BLaER1 treated with 17β-estradiol and CSF1 and Interleukin-3, amounts not matched to agents 10 nM and 100 nM (cell line): ENCODE measurements at regions not wholly inside any gene's neighbourhood (a gene's known extent, or its start where the extent isn't known, plus 50 kb on each side); places are given as distances from the start of the nearest gene placed in this dataset.
"Not testable (repeated sequence)": the region's sequence is repeated elsewhere in the genome, so short reads cannot be mapped to it uniquely, and the experiment has no call there.

Experiments
- H3K27ac ChIP-seq, 11 experiments: shearing (Covaris generic); formaldehyde crosslinking; 2 replicates each; pipeline ENCODE4 v1.8.1; 2022
- H3K27me3 ChIP-seq, 11 experiments: shearing (Covaris generic); formaldehyde crosslinking; 2 replicates each; pipeline ENCODE4 v1.8.1; 2022
- H3K36me3 ChIP-seq, 11 experiments: shearing (Covaris generic); formaldehyde crosslinking; 2 replicates each; pipeline ENCODE4 v1.8.1; 2022
- H3K4me1 ChIP-seq, 10 experiments: shearing (Covaris generic); formaldehyde crosslinking; 2 replicates each; pipeline ENCODE4 v1.8.1; 2022
- H3K4me2 ChIP-seq, 11 experiments: shearing (Covaris generic); formaldehyde crosslinking; 2 replicates each; pipeline ENCODE4 v1.8.1; 2022
- H3K4me3 ChIP-seq, 10 experiments: shearing (Covaris generic); formaldehyde crosslinking; 2 replicates each; pipeline ENCODE4 v1.8.1; 2022
- H3K9ac ChIP-seq, 11 experiments: shearing (Covaris generic); formaldehyde crosslinking; 2 replicates each; pipeline ENCODE4 v1.8.1; 2022
- H3K9me3 ChIP-seq, 11 experiments: shearing (Covaris generic); formaldehyde crosslinking; replicated peaks in 1 of 11; 2 replicates each; pipeline ENCODE4 v1.8.1; 2022
- H4K20me1 ChIP-seq, 11 experiments: shearing (Covaris generic); formaldehyde crosslinking; 2 replicates each; pipeline ENCODE4 v1.8.1; 2022
- Cebpa-rat ChIP-seq, 11 experiments: shearing (Covaris generic); IDR thresholded peaks; 2 replicates each; pipeline ENCODE4 v1.8.1; 2022

DNA sequence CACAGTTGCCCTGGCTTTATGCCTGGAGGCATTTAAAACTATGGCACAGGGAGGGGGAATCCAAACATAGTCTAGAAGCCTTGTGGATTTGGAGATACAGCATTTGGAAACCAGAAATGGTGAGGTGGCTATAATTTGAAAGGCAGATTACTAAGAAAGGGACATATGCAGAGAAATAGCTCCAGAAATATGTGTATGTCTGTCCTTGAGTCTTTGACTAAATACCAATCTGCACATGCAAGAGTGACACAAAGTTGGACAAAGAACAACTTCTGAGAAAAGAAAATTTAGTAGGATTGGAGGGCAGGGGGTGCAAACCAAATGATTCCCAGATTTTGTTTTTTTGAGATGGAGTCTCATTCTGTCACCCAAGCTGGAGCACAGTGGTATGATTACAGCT lies 229.6 kb downstream of the TMEM26 start:
- Histone ChIP-seq H3K9ac (no peak overlapping the region), H3K4me2 (no peak overlapping the region), H3K27ac (no peak overlapping the region), H3K9me3 (peaks cover 3 to 28% (median 13%) of the 10 kb centered on the region in 11 experiments; a peak in 14 of 22 replicates), H3K4me3 (no peak overlapping the region), H3K36me3 (no peaks in the 10 kb centered on the region), H3K4me1 (no peaks in the 10 kb centered on the region), H4K20me1 (no peaks in the 10 kb centered on the region), H3K27me3 (no peaks in the 10 kb centered on the region)
- no peak for TF ChIP-seq Cebpa-rat (IDR thresholded peaks at IDR 0.05)

DNA sequence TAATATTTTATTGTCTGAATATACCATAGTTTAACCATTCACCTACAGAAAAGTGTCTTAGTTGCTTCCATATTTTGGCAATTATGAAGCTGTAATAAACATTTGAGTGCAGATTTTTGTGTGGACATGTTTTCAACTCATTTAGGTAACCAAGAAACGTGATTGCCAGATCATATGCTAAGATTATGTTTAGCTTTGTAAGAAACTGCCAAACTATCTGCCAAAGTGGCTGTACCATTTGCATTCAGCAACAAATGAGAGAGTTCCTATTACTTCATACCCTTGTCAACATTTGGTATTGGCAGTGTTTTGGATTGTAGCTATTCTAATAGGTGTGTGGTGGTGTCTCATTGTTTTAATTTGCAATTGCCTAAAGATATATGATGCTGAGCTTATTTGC lies 233.5 kb downstream of the TMEM26 start:
- Histone ChIP-seq H3K4me2 (no peak overlapping the region), H3K27me3 (no peaks in the 10 kb centered on the region)

DNA sequence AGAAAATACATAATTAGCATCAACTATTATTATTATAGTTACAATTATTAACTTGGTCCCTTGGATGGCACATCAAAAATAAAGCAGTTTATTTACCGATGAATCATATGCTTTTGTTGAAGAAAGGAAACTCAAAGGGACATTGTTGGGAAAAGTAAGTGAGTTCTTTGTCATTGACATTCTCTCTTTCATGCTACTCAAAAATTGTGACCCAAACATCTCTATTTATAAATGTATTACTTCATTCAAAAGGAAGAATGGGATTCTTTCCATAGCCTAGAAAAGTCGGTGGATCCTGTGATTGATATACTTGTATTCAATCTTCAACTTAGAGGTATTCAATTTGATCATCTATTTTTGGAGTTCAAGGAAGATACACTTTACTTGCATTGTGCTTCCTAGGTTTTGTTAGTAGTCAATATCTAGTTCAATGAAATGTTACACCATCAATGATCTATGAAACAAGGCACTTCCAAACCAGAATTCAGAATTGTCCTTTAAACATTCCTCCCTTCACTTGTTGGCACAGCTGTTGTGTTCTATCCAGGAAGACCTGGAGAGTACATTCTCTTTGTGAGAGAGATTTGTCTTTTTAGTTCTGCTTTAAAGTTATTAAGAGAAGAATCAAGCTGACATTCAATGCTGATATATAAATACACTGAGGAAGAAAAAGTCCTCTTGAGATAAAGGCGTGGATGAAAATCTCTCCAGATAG lies 235.2 kb downstream of the TMEM26 start:
- H3K4me3 ChIP-seq = no peak overlapping the region
- H3K4me2 ChIP-seq = no peak overlapping the region
- TF ChIP-seq Cebpa-rat (IDR thresholded peaks at IDR 0.05) = no peak
- H3K9me3 ChIP-seq = no peaks in the 10 kb centered on the region
- no peak overlapping the region for H3K27ac ChIP-seq
- no peaks in the 10 kb centered on the region for H3K4me1 ChIP-seq
- H3K36me3 ChIP-seq = no peaks in the 10 kb centered on the region
- no peaks in the 10 kb centered on the region for H3K27me3 ChIP-seq
- H4K20me1 ChIP-seq = no peaks in the 10 kb centered on the region
- no peak overlapping the region for H3K9ac ChIP-seq

More for the DNA sequence above, 233.5 kb downstream of the TMEM26 start:
- Histone ChIP-seq H3K36me3 (no peaks in the 10 kb centered on the region), H3K27ac (no peak overlapping the region), H3K9me3 (peaks cover 0 to 7% (median 0%) of the 10 kb centered on the region in 11 experiments; a peak in 2 of 22 replicates), H3K9ac (no peak overlapping the region), H3K4me3 (no peak overlapping the region), H4K20me1 (no peaks in the 10 kb centered on the region), H3K4me1 (no peaks in the 10 kb centered on the region)
- TF ChIP-seq Cebpa-rat (IDR thresholded peaks at IDR 0.05) = no peak

DNA sequence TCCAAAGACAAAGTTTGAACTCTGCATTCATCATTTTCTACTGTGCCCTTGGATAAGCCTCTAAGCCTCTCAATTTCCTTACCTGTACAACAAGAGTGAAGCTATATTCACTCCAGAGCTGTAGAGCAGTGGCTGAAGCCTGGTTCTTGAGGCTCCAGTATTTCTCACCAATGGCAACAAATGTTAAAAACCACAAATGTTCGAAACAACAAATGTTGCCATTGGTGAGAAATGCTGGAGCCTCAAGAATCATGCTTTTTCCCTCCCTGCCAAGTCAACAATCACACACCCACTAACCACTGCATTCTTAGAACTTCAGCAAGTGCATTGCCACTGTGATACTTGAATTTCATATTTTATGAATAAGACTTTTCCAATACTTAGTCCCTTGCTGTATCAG lies 237.9 kb downstream of the TMEM26 start:
- no peaks in the 10 kb centered on the region for H4K20me1 ChIP-seq
- H3K4me2 ChIP-seq = no peak overlapping the region
- H3K9ac ChIP-seq = no peak overlapping the region
- TF ChIP-seq Cebpa-rat (IDR thresholded peaks at IDR 0.05) = no peak
- no peaks in the 10 kb centered on the region for H3K36me3 ChIP-seq
- no peaks in the 10 kb centered on the region for H3K4me1 ChIP-seq
- no peaks in the 10 kb centered on the region for H3K9me3 ChIP-seq
- no peak overlapping the region for H3K4me3 ChIP-seq
- H3K27me3 ChIP-seq = no peaks in the 10 kb centered on the region
- H3K27ac ChIP-seq = no peak overlapping the region

DNA sequence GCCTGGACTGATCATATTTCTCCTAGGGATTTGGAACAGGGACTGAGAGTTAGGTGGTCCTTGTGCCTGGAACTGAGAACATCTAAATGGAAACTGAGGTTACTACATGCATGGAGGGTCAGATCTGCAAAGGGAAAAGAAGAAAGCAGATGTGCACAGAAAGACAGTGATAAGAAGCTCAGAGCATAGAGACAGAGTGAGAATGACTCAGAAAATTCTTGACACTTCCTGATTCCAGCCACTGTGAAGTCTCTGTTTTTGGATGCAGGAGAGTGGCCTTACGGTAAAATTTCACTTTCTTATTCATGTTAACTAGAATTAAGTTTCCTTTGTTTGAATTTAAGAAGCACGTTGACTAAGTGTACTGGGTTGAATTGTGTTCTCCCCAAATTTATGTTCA lies 241.7 kb downstream of the TMEM26 start:
- no peaks in the 10 kb centered on the region for H4K20me1 ChIP-seq
- no peak overlapping the region for H3K4me2 ChIP-seq
- no peaks in the 10 kb centered on the region for H3K9me3 ChIP-seq
- H3K9ac ChIP-seq = no peak overlapping the region
- no peak overlapping the region for H3K4me3 ChIP-seq
- no peaks in the 10 kb centered on the region for H3K4me1 ChIP-seq
- H3K27me3 ChIP-seq = no peaks in the 10 kb centered on the region
- no peaks in the 10 kb centered on the region for H3K36me3 ChIP-seq
- H3K27ac ChIP-seq = no peak overlapping the region
- TF ChIP-seq Cebpa-rat (IDR thresholded peaks at IDR 0.05) = no peak

DNA sequence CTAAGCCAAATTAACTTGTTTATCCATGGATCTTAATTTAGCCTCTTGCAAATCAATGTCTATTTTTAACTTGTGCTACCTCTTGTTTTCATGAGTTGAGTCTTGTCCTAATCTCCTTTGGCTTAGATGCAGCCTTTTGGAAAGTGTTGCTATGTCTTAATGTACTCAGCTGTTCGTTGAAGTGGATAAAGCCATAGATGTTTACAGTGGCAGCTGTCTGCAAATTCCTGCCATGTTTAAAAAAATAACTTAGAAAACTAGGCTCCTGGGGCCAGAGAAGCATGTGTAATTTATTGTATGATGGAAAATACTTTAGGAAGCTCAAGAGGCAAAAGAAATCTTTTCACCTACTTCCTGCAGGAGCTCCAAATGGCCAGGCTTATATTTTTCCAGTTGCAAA lies 253.1 kb upstream of the RHOBTB1 start:
- H3K4me1 ChIP-seq = no peaks in the 10 kb centered on the region
- H3K27me3 ChIP-seq = no peaks in the 10 kb centered on the region
- H3K4me3 ChIP-seq = no peak overlapping the region
- H3K27ac ChIP-seq = no peak overlapping the region
- no peaks in the 10 kb centered on the region; a peak in 1 of 22 replicates for H3K36me3 ChIP-seq
- no peaks in the 10 kb centered on the region for H4K20me1 ChIP-seq
- no peak overlapping the region for H3K9ac ChIP-seq
- H3K9me3 ChIP-seq = peaks cover 15 to 19% (median 16%) of the 10 kb centered on the region in 11 experiments
- no peak overlapping the region for H3K4me2 ChIP-seq
- no peak for TF ChIP-seq Cebpa-rat (IDR thresholded peaks at IDR 0.05)

DNA sequence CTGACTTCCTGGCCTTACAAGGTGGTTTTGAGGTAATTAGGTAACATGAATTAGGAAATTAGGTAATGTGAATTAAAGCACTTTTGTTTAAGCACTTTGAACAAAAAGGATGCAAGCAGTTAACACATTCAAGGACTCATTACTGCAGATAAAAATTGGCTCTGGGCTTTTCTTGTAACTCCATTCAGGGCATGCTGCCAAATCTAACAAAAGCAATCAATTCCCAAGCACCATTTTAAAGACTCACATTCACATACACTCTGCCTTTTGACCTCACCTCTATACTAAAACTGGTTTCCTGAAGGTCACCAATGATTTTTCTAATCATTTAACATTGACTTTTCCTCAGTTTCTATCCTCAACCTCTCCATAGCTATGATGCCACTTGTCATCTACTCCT lies 251.2 kb upstream of the RHOBTB1 start:
- Histone ChIP-seq H4K20me1 (no peaks in the 10 kb centered on the region), H3K4me2 (no peak overlapping the region), H3K27ac (no peak overlapping the region), H3K9ac (no peak overlapping the region), H3K4me1 (no peaks in the 10 kb centered on the region), H3K36me3 (no peaks in the 10 kb centered on the region; a peak in 1 of 22 replicates), H3K9me3 (peaks cover 20 to 32% (median 24%) of the 10 kb centered on the region in 11 experiments), H3K27me3 (no peaks in the 10 kb centered on the region), H3K4me3 (no peak overlapping the region)
- TF ChIP-seq Cebpa-rat (IDR thresholded peaks at IDR 0.05) = no peak

DNA sequence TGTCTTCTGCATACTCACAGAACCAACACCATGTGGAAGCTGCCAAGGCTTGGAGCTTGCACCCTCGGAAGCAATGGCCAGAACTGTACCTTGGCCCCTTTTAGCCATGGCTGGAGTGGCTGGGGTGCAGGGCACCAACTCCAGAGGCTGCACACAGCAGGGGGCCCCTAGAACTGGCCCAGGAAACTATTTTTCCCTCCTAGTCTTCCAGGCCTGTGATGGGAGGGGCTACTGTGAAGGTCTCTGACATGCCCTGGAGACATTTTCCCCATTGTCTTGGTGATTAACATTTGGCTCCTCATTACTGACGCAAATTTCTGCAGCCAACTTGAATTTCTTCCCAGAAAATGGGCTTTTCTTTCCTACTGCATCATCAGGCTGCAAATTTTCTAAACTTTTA lies 248.6 kb upstream of the RHOBTB1 start:
- not testable (repeated sequence) for H4K20me1 ChIP-seq
- H3K9me3 ChIP-seq = peaks cover 20 to 32% (median 24%) of the 10 kb centered on the region in 11 experiments

DNA sequence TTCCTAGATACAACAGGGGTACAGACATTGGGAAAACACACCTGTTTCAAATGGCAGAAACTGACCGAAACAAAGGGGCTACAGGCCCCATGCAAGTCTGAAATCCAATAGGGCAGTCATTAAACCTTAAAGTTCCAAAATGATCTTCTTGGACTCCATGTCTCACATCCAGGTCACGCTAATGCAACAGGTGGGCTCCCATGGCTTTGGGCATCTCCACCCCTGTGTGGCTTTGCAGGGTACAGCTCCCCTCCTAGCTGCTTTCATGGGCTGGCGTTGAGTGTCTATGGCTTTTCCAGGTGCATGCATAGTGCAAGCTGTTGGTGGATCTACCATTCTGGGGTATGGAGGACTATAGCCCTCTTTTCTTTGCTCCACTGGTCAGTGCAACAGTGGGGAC lies 248.1 kb upstream of the RHOBTB1 start:
- peaks cover 20 to 32% (median 24%) of the 10 kb centered on the region in 11 experiments for H3K9me3 ChIP-seq
- no peak overlapping the region for H3K9ac ChIP-seq
- no peaks in the 10 kb centered on the region for H3K4me1 ChIP-seq
- no peak overlapping the region for H3K27ac ChIP-seq
- H3K36me3 ChIP-seq = no peaks in the 10 kb centered on the region; a peak in 1 of 22 replicates
- no peak overlapping the region for H3K4me2 ChIP-seq
- no peak for TF ChIP-seq Cebpa-rat (IDR thresholded peaks at IDR 0.05)
- no peaks in the 10 kb centered on the region for H4K20me1 ChIP-seq
- H3K4me3 ChIP-seq = no peak overlapping the region
- no peaks in the 10 kb centered on the region for H3K27me3 ChIP-seq

More for the DNA sequence above, 248.6 kb upstream of the RHOBTB1 start:
- H3K4me1 ChIP-seq, H3K9ac ChIP-seq, H3K4me2 ChIP-seq, H3K27ac ChIP-seq, H3K36me3 ChIP-seq, H3K4me3 ChIP-seq, H3K27me3 ChIP-seq: not testable (repeated sequence)

DNA sequence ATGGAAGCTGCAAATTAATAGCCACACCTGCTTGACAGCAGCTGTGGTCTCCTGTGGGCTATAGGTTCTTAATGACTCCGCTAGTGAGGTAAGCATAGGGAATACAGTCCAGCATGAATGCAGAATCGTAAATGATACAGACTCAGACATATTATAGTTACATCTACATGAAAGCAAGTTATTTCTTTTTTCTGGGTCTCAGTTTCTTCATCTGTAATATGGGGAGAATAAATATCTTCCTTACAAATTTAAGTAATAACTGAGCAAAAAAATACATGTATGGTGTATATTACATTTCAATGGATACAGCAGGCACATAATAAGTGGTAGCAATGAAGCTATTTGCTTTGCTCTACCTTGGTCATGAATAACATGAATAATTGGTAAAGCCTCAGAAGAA lies 245.9 kb upstream of the RHOBTB1 start:
- no peaks in the 10 kb centered on the region for H3K4me1 ChIP-seq
- H4K20me1 ChIP-seq = no peaks in the 10 kb centered on the region
- no peaks in the 10 kb centered on the region; a peak in 1 of 22 replicates for H3K36me3 ChIP-seq
- H3K4me3 ChIP-seq = no peak overlapping the region
- no peak for TF ChIP-seq Cebpa-rat (IDR thresholded peaks at IDR 0.05)
- H3K9ac ChIP-seq = no peak overlapping the region
- no peak overlapping the region for H3K27ac ChIP-seq
- no peaks in the 10 kb centered on the region for H3K27me3 ChIP-seq
- no peak overlapping the region for H3K4me2 ChIP-seq
- H3K9me3 ChIP-seq = peaks cover 20 to 32% (median 24%) of the 10 kb centered on the region in 11 experiments
